Fibroblast of lung (primary cell): ENCODE measurements at regions not wholly inside any gene's neighbourhood (a gene's known extent, or its start where the extent isn't known, plus 50 kb on each side); places are given as distances from the start of the nearest gene placed in this dataset.

Experiments used
- CTCF ChIP-seq, 2 donors: IDR thresholded peaks in 1 of 2; conservative IDR thresholded peaks in 1 of 2; 1 replicate in 1 of 2; 2 replicates in 1 of 2; pipeline ENCODE4 v1.5.1; 2011 to 2012; ENCODE audit warnings: low read length in 2 of 2, control low read depth in 1 of 2, inconsistent platforms in 1 of 2, low read depth in 1 of 2, mild to moderate bottlenecking in 1 of 2
- EZH2 ChIP-seq: IDR thresholded peaks from 2 replicates; pipeline ENCODE4 v1.5.1; 2012; ENCODE audit warnings: low read length, control low read depth, mild to moderate bottlenecking; ENCODE audit errors: missing control alignments

GRCh38 chr10:3887404-3887803 is 102.4 kb upstream of the KLF6 start:
- TF ChIP-seq CTCF (conservative IDR thresholded peaks at IDR 0.05 in 1 of 2, IDR thresholded peaks at IDR 0.05 in 1 of 2; ENCODE audit: low read depth in 1 of 2, low read length in 2 of 2): no peak
- TF ChIP-seq EZH2: no peak
